Astrocyte (in vitro differentiated cells and primary cell): ENCODE measurements at regions not wholly inside any gene's neighbourhood (a gene's known extent, or its start where the extent isn't known, plus 50 kb on each side); places are given as distances from the start of the nearest gene placed in this dataset.
"Not testable (repeated sequence)": the region's sequence is repeated elsewhere in the genome, so short reads cannot be mapped to it uniquely, and the experiment has no call there.

Experiments
- DNase-seq: peaks from one replicate; pipeline ENCODE4 v3.0.0-alpha.2; 2010; ENCODE audit warnings: low read depth
- FAIRE-seq: peaks from 2 replicates; lab custom pipeline; 2011; peaks lifted over from hg19 to GRCh38; lab: Jason Lieb, UNC
- H2AFZ ChIP-seq: 2 replicates; pipeline ENCODE4 v1.6.0; 2012; ENCODE audit warnings: low read depth, low read length, inconsistent platforms
- H3K27ac ChIP-seq: 2 replicates; pipeline ENCODE4 v1.5.1; 2011; ENCODE audit warnings: low read depth, low read length, inconsistent platforms
- H3K27me3 ChIP-seq: 2 replicates; pipeline ENCODE4 v1.6.0; 2011; ENCODE audit warnings: low read length, inconsistent platforms; ENCODE audit not compliant: insufficient read depth
- H3K36me3 ChIP-seq: 2 replicates; pipeline ENCODE4 v1.5.1; 2011; ENCODE audit warnings: low read length, inconsistent platforms; ENCODE audit not compliant: insufficient read depth
- H3K4me1 ChIP-seq: 2 replicates; pipeline ENCODE4 v1.5.1; 2011; ENCODE audit warnings: low read length, inconsistent platforms; ENCODE audit not compliant: insufficient read depth
- H3K4me2 ChIP-seq: 2 replicates; pipeline ENCODE4 v1.6.0; 2012; ENCODE audit warnings: low read length, inconsistent platforms
- H3K4me3 ChIP-seq: 2 replicates; pipeline ENCODE4 v1.5.1; 2011; ENCODE audit warnings: low read depth, mild to moderate bottlenecking, low read length, inconsistent platforms; ENCODE audit not compliant: insufficient read depth
- H3K79me2 ChIP-seq: 2 replicates; pipeline ENCODE4 v1.6.0; 2012; ENCODE audit warnings: mild to moderate bottlenecking, low read length, inconsistent platforms; ENCODE audit not compliant: insufficient read depth
- H3K9ac ChIP-seq: 2 replicates; pipeline ENCODE4 v1.6.0; 2012; ENCODE audit warnings: mild to moderate bottlenecking, low read length, inconsistent platforms
- H3K9me3 ChIP-seq: 2 replicates; pipeline ENCODE4 v1.5.1; 2012; ENCODE audit warnings: low read depth, mild to moderate bottlenecking, low read length, inconsistent platforms; ENCODE audit not compliant: insufficient read depth
- H4K20me1 ChIP-seq: 2 replicates; pipeline ENCODE4 v1.6.0; 2012; ENCODE audit warnings: low read length, inconsistent platforms; ENCODE audit not compliant: insufficient read depth
- H3K27ac Mint-ChIP-seq: one replicate; pipeline ENCODE4 v1.8.0; 2021; ENCODE audit warnings: mild to moderate bottlenecking, mixed read lengths; ENCODE audit not compliant: unreplicated experiment
- H3K27me3 Mint-ChIP-seq: one replicate; pipeline ENCODE4 v1.8.0; 2021; ENCODE audit warnings: low read depth, mixed read lengths; ENCODE audit not compliant: unreplicated experiment
- H3K36me3 Mint-ChIP-seq: one replicate; pipeline ENCODE4 v1.8.0; 2021; ENCODE audit warnings: low read depth, mixed read lengths; ENCODE audit not compliant: unreplicated experiment
- H3K4me1 Mint-ChIP-seq: one replicate; pipeline ENCODE4 v1.8.0; 2021; ENCODE audit warnings: low read depth, mixed read lengths; ENCODE audit not compliant: unreplicated experiment
- H3K4me3 Mint-ChIP-seq: one replicate; pipeline ENCODE4 v1.8.0; 2021; ENCODE audit warnings: mild to moderate bottlenecking, moderate library complexity, mixed read lengths; ENCODE audit not compliant: unreplicated experiment
- H3K9me3 Mint-ChIP-seq: one replicate; pipeline ENCODE4 v1.8.0; 2021; ENCODE audit warnings: mild to moderate bottlenecking, mixed read lengths; ENCODE audit not compliant: unreplicated experiment
- CTCF ChIP-seq: IDR thresholded peaks from 2 replicates; pipeline ENCODE4 v1.5.1; 2011; ENCODE audit warnings: low read depth, mild to moderate bottlenecking, inconsistent platforms, low read length, moderate library complexity; ENCODE audit not compliant: insufficient read depth
- EZH2 ChIP-seq: IDR thresholded peaks from 2 replicates; pipeline ENCODE4 v1.6.1; 2012; ENCODE audit warnings: mild to moderate bottlenecking, low read length, inconsistent platforms; ENCODE audit not compliant: insufficient read depth

GRCh38 chr2:182608181-182608845, 107.7 kb upstream of the DNAJC10 start:
- Histone ChIP-seq H3K9me3 (no peaks in the 10 kb centered on the region), H3K79me2 (no peaks in the 10 kb centered on the region), H3K9ac (no peak overlapping the region), H4K20me1 (no peaks in the 10 kb centered on the region), H3K4me2 (no peak overlapping the region), H3K4me1 (no peaks in the 10 kb centered on the region), H3K36me3 (no peaks in the 10 kb centered on the region), H3K4me3 (no peak overlapping the region), H3K27ac (no peak overlapping the region), H2AFZ (no peak overlapping the region), H3K27me3 (no peaks in the 10 kb centered on the region)
- no peak for TF ChIP-seq CTCF
- DNase-seq (no peak), FAIRE-seq (no peak)
- no peaks in the 10 kb centered on the region for H3K27me3 Mint-ChIP-seq
- no peak overlapping the region for H3K27ac Mint-ChIP-seq
- H3K4me1 Mint-ChIP-seq: peaks cover 6% of the 10 kb centered on the region
- H3K4me3 Mint-ChIP-seq: no peak overlapping the region
- no peaks in the 10 kb centered on the region for H3K9me3 Mint-ChIP-seq
- H3K36me3 Mint-ChIP-seq: no peaks in the 10 kb centered on the region

- not testable (repeated sequence) for H3K27me3 Mint-ChIP-seq, H3K4me1 ChIP-seq, H3K79me2 ChIP-seq, H3K36me3 ChIP-seq, FAIRE-seq, H3K36me3 Mint-ChIP-seq, H3K4me1 Mint-ChIP-seq, DNase-seq, H2AFZ ChIP-seq, H3K27ac ChIP-seq, H3K27me3 ChIP-seq, H4K20me1 ChIP-seq, H3K9me3 Mint-ChIP-seq, H3K4me3 Mint-ChIP-seq, H3K4me3 ChIP-seq, H3K27ac Mint-ChIP-seq, H3K9me3 ChIP-seq, H3K4me2 ChIP-seq, H3K9ac ChIP-seq
Observed at GRCh38 chr2:182609005-182609404, 107.1 kb upstream of the DNAJC10 start.

- no peaks in the 10 kb centered on the region for H4K20me1 ChIP-seq
- no peak overlapping the region for H3K9ac ChIP-seq
- no peaks in the 10 kb centered on the region for H3K79me2 ChIP-seq
- H3K9me3 ChIP-seq: no peaks in the 10 kb centered on the region
- no peak overlapping the region for H3K27ac ChIP-seq
- FAIRE-seq (no peak), DNase-seq (no peak)
- H3K4me1 ChIP-seq: no peaks in the 10 kb centered on the region
- no peaks in the 10 kb centered on the region for H3K9me3 Mint-ChIP-seq
- no peak overlapping the region for H3K4me3 Mint-ChIP-seq
- no peaks in the 10 kb centered on the region for H3K36me3 Mint-ChIP-seq
- TF ChIP-seq EZH2 (no peak), CTCF (no peak)
- no peaks in the 10 kb centered on the region for H3K27me3 ChIP-seq
- H2AFZ ChIP-seq: no peak overlapping the region
- H3K27me3 Mint-ChIP-seq: no peaks in the 10 kb centered on the region
- no peak overlapping the region for H3K4me2 ChIP-seq
- no peak overlapping the region for H3K4me3 ChIP-seq
- H3K36me3 ChIP-seq: no peaks in the 10 kb centered on the region
- H3K4me1 Mint-ChIP-seq: peaks cover 3% of the 10 kb centered on the region
- H3K27ac Mint-ChIP-seq: no peak overlapping the region
Observed at GRCh38 chr2:182610231-182610630, 105.8 kb upstream of the DNAJC10 start.
